NB4 (cell line): ENCODE measurements at regions not wholly inside any gene's neighbourhood (a gene's known extent, or its start where the extent isn't known, plus 50 kb on each side); places are given as distances from the start of the nearest gene placed in this dataset.
A peak's percentile ranks its signal among the peaks of the same experiment; 100 is the strongest.

Experiments used
- MAX ChIP-seq: IDR thresholded peaks from 2 replicates; pipeline ENCODE4 v1.6.1; 2011; ENCODE audit warnings: low read depth, low read length
- POLR2A ChIP-seq: IDR thresholded peaks from 2 replicates; pipeline ENCODE4 v1.6.1; 2011; ENCODE audit warnings: mild to moderate bottlenecking; ENCODE audit not compliant: insufficient read length; ENCODE audit errors: extremely low read depth
- TF ChIP-seq, protein P1 (sequence below): IDR thresholded peaks from one replicate; pipeline ENCODE4 v1.5.1; 2012; ENCODE audit warnings: low read depth, low read length

- TF ChIP-seq POLR2A, result no peak
- TF ChIP-seq, protein P1, sequence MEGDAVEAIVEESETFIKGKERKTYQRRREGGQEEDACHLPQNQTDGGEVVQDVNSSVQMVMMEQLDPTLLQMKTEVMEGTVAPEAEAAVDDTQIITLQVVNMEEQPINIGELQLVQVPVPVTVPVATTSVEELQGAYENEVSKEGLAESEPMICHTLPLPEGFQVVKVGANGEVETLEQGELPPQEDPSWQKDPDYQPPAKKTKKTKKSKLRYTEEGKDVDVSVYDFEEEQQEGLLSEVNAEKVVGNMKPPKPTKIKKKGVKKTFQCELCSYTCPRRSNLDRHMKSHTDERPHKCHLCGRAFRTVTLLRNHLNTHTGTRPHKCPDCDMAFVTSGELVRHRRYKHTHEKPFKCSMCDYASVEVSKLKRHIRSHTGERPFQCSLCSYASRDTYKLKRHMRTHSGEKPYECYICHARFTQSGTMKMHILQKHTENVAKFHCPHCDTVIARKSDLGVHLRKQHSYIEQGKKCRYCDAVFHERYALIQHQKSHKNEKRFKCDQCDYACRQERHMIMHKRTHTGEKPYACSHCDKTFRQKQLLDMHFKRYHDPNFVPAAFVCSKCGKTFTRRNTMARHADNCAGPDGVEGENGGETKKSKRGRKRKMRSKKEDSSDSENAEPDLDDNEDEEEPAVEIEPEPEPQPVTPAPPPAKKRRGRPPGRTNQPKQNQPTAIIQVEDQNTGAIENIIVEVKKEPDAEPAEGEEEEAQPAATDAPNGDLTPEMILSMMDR, result peak; percentile 70
- TF ChIP-seq MAX, result no peak
Observed at GRCh38 chr11:69950120-69950519, 128.0 kb upstream of the ANO1 start.
